SKM-1 treated with dmso at 0.1 percent for 144 hours (cell line): ENCODE measurements at regions not wholly inside any gene's neighbourhood (a gene's known extent, or its start where the extent isn't known, plus 50 kb on each side); places are given as distances from the start of the nearest gene placed in this dataset.

Source experiments
- DNase-seq: peaks from one replicate; lab custom pipeline; 2025; ENCODE audit not compliant: unreplicated experiment; lab: John Stamatoyannopoulos, UW

- DNase-seq = no peak
Measured at GRCh38 chr20:57794600-57795341, 85.0 kb upstream of the PMEPA1 start.

- no peak for DNase-seq
Measured at GRCh38 chr20:57794036-57794435, 84.2 kb upstream of the PMEPA1 start.

- no peak for DNase-seq
Measured at GRCh38 chr20:57793421-57793820, 83.6 kb upstream of the PMEPA1 start.

GRCh38 chr20:57792386-57793080 lies 82.7 kb upstream of the PMEPA1 start:
- DNase-seq = no peak

- no peak for DNase-seq
Measured at GRCh38 chr20:57791966-57792365, 82.2 kb upstream of the PMEPA1 start.

GRCh38 chr20:57791178-57791962 lies 81.6 kb upstream of the PMEPA1 start:
- no peak for DNase-seq

- no peak for DNase-seq
Measured at GRCh38 chr20:57790176-57790575, 80.4 kb upstream of the PMEPA1 start.

- no peak for DNase-seq
Measured at GRCh38 chr20:57788936-57789613, 79.3 kb upstream of the PMEPA1 start.

- DNase-seq = no peak
Measured at GRCh38 chr20:57787990-57788781, 78.4 kb upstream of the PMEPA1 start.

GRCh38 chr20:57787151-57787989 lies 77.6 kb upstream of the PMEPA1 start:
- DNase-seq = no peak

GRCh38 chr20:57786304-57786932 lies 76.6 kb upstream of the PMEPA1 start:
- no peak for DNase-seq

GRCh38 chr20:57785720-57786119 lies 75.9 kb upstream of the PMEPA1 start:
- DNase-seq = no peak

- DNase-seq = no peak
Measured at GRCh38 chr20:57785061-57785460, 75.2 kb upstream of the PMEPA1 start.

- DNase-seq = no peak
Measured at GRCh38 chr20:57783956-57784837, 74.4 kb upstream of the PMEPA1 start.

GRCh38 chr20:57783196-57783595 lies 73.4 kb upstream of the PMEPA1 start:
- no peak for DNase-seq

GRCh38 chr20:57782631-57783041 lies 72.8 kb upstream of the PMEPA1 start:
- DNase-seq = no peak

GRCh38 chr20:57781901-57782300 lies 72.1 kb upstream of the PMEPA1 start:
- DNase-seq = no peak

GRCh38 chr20:57780906-57781305 lies 71.1 kb upstream of the PMEPA1 start:
- DNase-seq = no peak
